GM23338 (cell line): ENCODE measurements at regions not wholly inside any gene's neighbourhood (a gene's known extent, or its start where the extent isn't known, plus 50 kb on each side); places are given as distances from the start of the nearest gene placed in this dataset.

Source experiments
- ATAC-seq: fragments of 200-7000 bp; cut with Tn5 transposase; 3 replicates; pipeline ENCODE4 v1.9.1; 2020
- DNase-seq: peaks from one replicate; pipeline ENCODE4 v3.0.0-alpha.2; 2015; ENCODE audit warnings: low spot score
- H2AFZ ChIP-seq: fragments of 200-600 bp; sonication (generic); 2 replicates; pipeline ENCODE4 v1.8.0; 2016; ENCODE audit warnings: antibody characterized with exemption, mild to moderate bottlenecking, moderate library complexity
- H3F3A ChIP-seq: fragments of 200-600 bp; sonication (generic); replicated peaks from 2 replicates; pipeline ENCODE4 v1.8.0; 2017; ENCODE audit warnings: antibody characterized with exemption, mixed run types, low read depth
- H3K27ac ChIP-seq: fragments of 200-600 bp; sonication (generic); 2 replicates; pipeline ENCODE4 v1.6.1; 2016; ENCODE audit warnings: low read depth
- H3K27me3 ChIP-seq: fragments of 200-600 bp; sonication (generic); 2 replicates; pipeline ENCODE4 v1.8.0; 2016; ENCODE audit warnings: mild to moderate bottlenecking, mixed run types, moderate library complexity; ENCODE audit not compliant: insufficient read depth
- H3K36me3 ChIP-seq: fragments of 200-600 bp; sonication (generic); 2 replicates; pipeline ENCODE4 v1.8.0; 2016; ENCODE audit warnings: mild to moderate bottlenecking; ENCODE audit not compliant: insufficient read depth
- H3K4me1 ChIP-seq: fragments of 200-600 bp; sonication (generic); 2 replicates; pipeline ENCODE4 v1.8.0; 2016; ENCODE audit warnings: mild to moderate bottlenecking, moderate library complexity; ENCODE audit not compliant: insufficient read depth
- H3K4me2 ChIP-seq: fragments of 200-600 bp; sonication (generic); 2 replicates; pipeline ENCODE4 v1.7.1; 2017; ENCODE audit warnings: mixed run types
- H3K4me3 ChIP-seq: fragments of 200-600 bp; sonication (generic); 2 replicates; pipeline ENCODE4 v1.6.1; 2016; ENCODE audit warnings: mixed run types
- H3K79me2 ChIP-seq: fragments of 200-600 bp; sonication (generic); replicated peaks from 2 replicates; pipeline ENCODE4 v1.8.0; 2017; ENCODE audit warnings: mild to moderate bottlenecking; ENCODE audit not compliant: insufficient read depth
- H3K9me2 ChIP-seq: fragments of 200-600 bp; sonication (generic); 2 replicates; pipeline ENCODE4 v1.8.0; 2017; ENCODE audit not compliant: insufficient read depth
- H4K20me1 ChIP-seq: fragments of 200-600 bp; sonication (generic); replicated peaks from 2 replicates; pipeline ENCODE4 v1.8.0; 2017; ENCODE audit warnings: mild to moderate bottlenecking; ENCODE audit not compliant: insufficient read depth
- H3K27ac Mint-ChIP-seq: 2 replicates; pipeline ENCODE4 v1.8.0; 2020; ENCODE audit warnings: inconsistent platforms, mild to moderate bottlenecking, moderate library complexity, mixed read lengths
- H3K27me3 Mint-ChIP-seq: 3 replicates; pipeline ENCODE4 v1.8.0; 2022; ENCODE audit warnings: low read depth, mild to moderate bottlenecking, moderate library complexity, mixed read lengths, inconsistent platforms; ENCODE audit not compliant: insufficient read depth, poor library complexity
- H3K36me3 Mint-ChIP-seq: 3 replicates; pipeline ENCODE4 v1.8.0; 2021; ENCODE audit warnings: low read depth, mild to moderate bottlenecking, inconsistent platforms, moderate library complexity, mixed read lengths
- H3K4me1 Mint-ChIP-seq: 3 replicates; pipeline ENCODE4 v1.8.0; 2020; ENCODE audit warnings: mild to moderate bottlenecking, inconsistent platforms, mixed read lengths
- H3K4me3 Mint-ChIP-seq: 3 replicates; pipeline ENCODE4 v1.8.0; 2021; ENCODE audit warnings: moderate library complexity, mild to moderate bottlenecking, inconsistent platforms, mixed read lengths
- H3K9me3 Mint-ChIP-seq: 3 replicates; pipeline ENCODE4 v1.8.0; 2020; ENCODE audit warnings: moderate library complexity, mild to moderate bottlenecking, inconsistent platforms, mixed read lengths
- CREB1 ChIP-seq: fragments of 250-450 bp; sonication (Bioruptor Pico); IDR thresholded peaks from 2 replicates; pipeline ENCODE4 v1.5.0; 2020; ENCODE audit warnings: low read depth, mild to moderate bottlenecking, moderate library complexity
- EZH2 ChIP-seq: fragments of 200-600 bp; sonication (generic); IDR thresholded peaks from one replicate; pipeline ENCODE4 v1.8.0; 2017; ENCODE audit warnings: antibody characterized with exemption, mild to moderate bottlenecking, low read depth; ENCODE audit not compliant: unreplicated experiment
- JUNB ChIP-seq: IDR thresholded peaks from one replicate; pipeline ENCODE4 v1.6.1; 2016; ENCODE audit warnings: antibody characterized with exemption; ENCODE audit not compliant: unreplicated experiment
- NANOG ChIP-seq: IDR thresholded peaks from 2 replicates; pipeline ENCODE4 v1.6.1; 2016; ENCODE audit warnings: antibody characterized with exemption, borderline replicate concordance
- POLR2AphosphoS5 ChIP-seq: IDR thresholded peaks from 2 replicates; pipeline ENCODE4 v1.6.1; 2016; ENCODE audit warnings: antibody characterized with exemption, low read depth
- STAT1 ChIP-seq: IDR thresholded peaks from one replicate; pipeline ENCODE4 v1.6.1; 2016; ENCODE audit warnings: antibody characterized with exemption; ENCODE audit not compliant: unreplicated experiment
- ZNF114 ChIP-seq: fragments of 250-450 bp; sonication (Bioruptor Pico); IDR thresholded peaks from 2 replicates; pipeline ENCODE4 v1.5.0; 2020; ENCODE audit warnings: mild to moderate bottlenecking, moderate library complexity
- TF ChIP-seq, protein P1 (sequence below), 2 experiments: fragments of 200-600 bp in 1 of 2; sonication (generic) in 1 of 2; conservative IDR thresholded peaks; 2 replicates each; pipeline versions ENCODE4 v1.5.1 to v1.6.1; 2016 to 2017; ENCODE audit warnings: antibody characterized with exemption in 2 of 2, low read depth in 2 of 2, mild to moderate bottlenecking in 2 of 2, moderate library complexity in 1 of 2
- TF ChIP-seq, protein P2 (sequence below): IDR thresholded peaks from one replicate; pipeline ENCODE4 v1.6.1; 2018; ENCODE audit warnings: antibody characterized with exemption; ENCODE audit not compliant: unreplicated experiment
- TF ChIP-seq, protein P3 (sequence below): fragments of 250-450 bp; sonication (Bioruptor Pico); IDR thresholded peaks from 2 replicates; pipeline ENCODE4 v1.5.0; 2020; ENCODE audit warnings: mild to moderate bottlenecking, moderate library complexity

DNA sequence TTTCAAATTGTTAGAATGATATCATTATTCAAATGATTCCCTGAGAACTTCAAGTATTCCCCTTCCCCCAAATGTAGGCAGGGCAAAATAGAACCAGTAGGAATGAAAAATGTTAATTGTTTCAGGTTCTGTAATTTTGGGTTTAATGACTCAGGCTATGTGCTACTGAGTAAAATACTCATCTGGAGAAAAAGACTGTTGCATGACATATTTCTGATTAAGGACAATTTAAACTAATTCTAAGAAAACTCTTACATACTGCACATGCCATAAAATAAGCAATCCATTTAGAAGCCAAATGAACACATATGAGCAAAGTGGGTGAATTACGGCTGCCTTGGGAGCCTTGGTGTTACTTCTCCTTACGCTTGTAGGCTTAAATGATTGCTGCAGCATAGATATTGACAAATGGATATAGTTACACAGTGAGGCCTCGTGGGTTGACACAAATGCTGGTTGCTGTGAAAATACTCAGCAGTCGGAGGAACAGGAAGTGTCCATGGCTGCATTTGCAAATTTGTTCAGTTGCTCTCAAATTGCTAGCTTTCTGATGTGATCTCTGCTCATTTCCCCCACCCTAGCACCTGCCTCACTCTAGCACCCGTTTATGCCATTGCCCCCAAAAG lies 174.9 kb upstream of the DMAC1 start:
- no peak for TF ChIP-seq STAT1
- TF ChIP-seq, protein P1, sequence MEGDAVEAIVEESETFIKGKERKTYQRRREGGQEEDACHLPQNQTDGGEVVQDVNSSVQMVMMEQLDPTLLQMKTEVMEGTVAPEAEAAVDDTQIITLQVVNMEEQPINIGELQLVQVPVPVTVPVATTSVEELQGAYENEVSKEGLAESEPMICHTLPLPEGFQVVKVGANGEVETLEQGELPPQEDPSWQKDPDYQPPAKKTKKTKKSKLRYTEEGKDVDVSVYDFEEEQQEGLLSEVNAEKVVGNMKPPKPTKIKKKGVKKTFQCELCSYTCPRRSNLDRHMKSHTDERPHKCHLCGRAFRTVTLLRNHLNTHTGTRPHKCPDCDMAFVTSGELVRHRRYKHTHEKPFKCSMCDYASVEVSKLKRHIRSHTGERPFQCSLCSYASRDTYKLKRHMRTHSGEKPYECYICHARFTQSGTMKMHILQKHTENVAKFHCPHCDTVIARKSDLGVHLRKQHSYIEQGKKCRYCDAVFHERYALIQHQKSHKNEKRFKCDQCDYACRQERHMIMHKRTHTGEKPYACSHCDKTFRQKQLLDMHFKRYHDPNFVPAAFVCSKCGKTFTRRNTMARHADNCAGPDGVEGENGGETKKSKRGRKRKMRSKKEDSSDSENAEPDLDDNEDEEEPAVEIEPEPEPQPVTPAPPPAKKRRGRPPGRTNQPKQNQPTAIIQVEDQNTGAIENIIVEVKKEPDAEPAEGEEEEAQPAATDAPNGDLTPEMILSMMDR (conservative IDR thresholded peaks at IDR 0.05; ENCODE audit: low read depth in 2 of 2) = no peak

DNA sequence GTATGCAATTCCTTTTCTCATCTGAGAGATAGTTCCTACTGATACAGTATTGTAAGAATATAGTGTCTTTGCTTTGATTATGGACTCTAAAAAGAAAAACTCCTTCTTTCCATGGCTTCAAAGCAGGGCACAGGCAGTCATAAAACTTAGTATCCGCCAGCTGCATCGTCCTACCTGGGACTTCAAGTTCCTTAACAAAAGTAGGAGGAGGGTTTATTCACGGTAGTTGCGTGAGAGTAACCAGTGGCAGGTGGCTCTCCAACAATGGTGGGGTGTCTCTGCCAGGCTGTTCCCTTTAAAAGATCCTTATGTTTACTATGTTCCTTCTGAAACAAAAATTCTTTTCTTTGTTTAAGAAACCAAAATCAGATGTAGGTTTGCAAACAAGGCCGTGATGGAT lies 173.5 kb upstream of the DMAC1 start:
- no peaks in the 10 kb centered on the region for H3K36me3 ChIP-seq
- Mint-ChIP-seq H3K4me1 (peaks cover under 1% of the 10 kb centered on the region), H3K27me3 (no peaks in the 10 kb centered on the region), H3K9me3 (no peaks in the 10 kb centered on the region), H3K36me3 (no peaks in the 10 kb centered on the region), H3K4me3 (no peak overlapping the region), H3K27ac (no peak overlapping the region)
- H3K4me3 ChIP-seq = no peak overlapping the region
- no peaks in the 10 kb centered on the region for H3F3A ChIP-seq
- H3K4me1 ChIP-seq = no peaks in the 10 kb centered on the region
- ATAC-seq = no peak
- no peaks in the 10 kb centered on the region for H3K27me3 ChIP-seq
- H2AFZ ChIP-seq = no peak overlapping the region
- no peaks in the 10 kb centered on the region for H3K79me2 ChIP-seq
- H3K27ac ChIP-seq = no peak overlapping the region
- peaks cover 4% of the 10 kb centered on the region; the same call in 1 of the 2 replicates for H3K9me2 ChIP-seq
- no peak for DNase-seq
- H4K20me1 ChIP-seq = no peaks in the 10 kb centered on the region
- no peak overlapping the region for H3K4me2 ChIP-seq
- TF ChIP-seq CREB1 (no peak), EZH2 (no peak), STAT1 (no peak), JUNB (no peak), ZNF114 (CRISPR knock-in tag) (no peak), NANOG (no peak), POLR2AphosphoS5 (no peak)
- TF ChIP-seq, protein P2, sequence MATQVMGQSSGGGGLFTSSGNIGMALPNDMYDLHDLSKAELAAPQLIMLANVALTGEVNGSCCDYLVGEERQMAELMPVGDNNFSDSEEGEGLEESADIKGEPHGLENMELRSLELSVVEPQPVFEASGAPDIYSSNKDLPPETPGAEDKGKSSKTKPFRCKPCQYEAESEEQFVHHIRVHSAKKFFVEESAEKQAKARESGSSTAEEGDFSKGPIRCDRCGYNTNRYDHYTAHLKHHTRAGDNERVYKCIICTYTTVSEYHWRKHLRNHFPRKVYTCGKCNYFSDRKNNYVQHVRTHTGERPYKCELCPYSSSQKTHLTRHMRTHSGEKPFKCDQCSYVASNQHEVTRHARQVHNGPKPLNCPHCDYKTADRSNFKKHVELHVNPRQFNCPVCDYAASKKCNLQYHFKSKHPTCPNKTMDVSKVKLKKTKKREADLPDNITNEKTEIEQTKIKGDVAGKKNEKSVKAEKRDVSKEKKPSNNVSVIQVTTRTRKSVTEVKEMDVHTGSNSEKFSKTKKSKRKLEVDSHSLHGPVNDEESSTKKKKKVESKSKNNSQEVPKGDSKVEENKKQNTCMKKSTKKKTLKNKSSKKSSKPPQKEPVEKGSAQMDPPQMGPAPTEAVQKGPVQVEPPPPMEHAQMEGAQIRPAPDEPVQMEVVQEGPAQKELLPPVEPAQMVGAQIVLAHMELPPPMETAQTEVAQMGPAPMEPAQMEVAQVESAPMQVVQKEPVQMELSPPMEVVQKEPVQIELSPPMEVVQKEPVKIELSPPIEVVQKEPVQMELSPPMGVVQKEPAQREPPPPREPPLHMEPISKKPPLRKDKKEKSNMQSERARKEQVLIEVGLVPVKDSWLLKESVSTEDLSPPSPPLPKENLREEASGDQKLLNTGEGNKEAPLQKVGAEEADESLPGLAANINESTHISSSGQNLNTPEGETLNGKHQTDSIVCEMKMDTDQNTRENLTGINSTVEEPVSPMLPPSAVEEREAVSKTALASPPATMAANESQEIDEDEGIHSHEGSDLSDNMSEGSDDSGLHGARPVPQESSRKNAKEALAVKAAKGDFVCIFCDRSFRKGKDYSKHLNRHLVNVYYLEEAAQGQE = no peak
- TF ChIP-seq, protein P3, sequence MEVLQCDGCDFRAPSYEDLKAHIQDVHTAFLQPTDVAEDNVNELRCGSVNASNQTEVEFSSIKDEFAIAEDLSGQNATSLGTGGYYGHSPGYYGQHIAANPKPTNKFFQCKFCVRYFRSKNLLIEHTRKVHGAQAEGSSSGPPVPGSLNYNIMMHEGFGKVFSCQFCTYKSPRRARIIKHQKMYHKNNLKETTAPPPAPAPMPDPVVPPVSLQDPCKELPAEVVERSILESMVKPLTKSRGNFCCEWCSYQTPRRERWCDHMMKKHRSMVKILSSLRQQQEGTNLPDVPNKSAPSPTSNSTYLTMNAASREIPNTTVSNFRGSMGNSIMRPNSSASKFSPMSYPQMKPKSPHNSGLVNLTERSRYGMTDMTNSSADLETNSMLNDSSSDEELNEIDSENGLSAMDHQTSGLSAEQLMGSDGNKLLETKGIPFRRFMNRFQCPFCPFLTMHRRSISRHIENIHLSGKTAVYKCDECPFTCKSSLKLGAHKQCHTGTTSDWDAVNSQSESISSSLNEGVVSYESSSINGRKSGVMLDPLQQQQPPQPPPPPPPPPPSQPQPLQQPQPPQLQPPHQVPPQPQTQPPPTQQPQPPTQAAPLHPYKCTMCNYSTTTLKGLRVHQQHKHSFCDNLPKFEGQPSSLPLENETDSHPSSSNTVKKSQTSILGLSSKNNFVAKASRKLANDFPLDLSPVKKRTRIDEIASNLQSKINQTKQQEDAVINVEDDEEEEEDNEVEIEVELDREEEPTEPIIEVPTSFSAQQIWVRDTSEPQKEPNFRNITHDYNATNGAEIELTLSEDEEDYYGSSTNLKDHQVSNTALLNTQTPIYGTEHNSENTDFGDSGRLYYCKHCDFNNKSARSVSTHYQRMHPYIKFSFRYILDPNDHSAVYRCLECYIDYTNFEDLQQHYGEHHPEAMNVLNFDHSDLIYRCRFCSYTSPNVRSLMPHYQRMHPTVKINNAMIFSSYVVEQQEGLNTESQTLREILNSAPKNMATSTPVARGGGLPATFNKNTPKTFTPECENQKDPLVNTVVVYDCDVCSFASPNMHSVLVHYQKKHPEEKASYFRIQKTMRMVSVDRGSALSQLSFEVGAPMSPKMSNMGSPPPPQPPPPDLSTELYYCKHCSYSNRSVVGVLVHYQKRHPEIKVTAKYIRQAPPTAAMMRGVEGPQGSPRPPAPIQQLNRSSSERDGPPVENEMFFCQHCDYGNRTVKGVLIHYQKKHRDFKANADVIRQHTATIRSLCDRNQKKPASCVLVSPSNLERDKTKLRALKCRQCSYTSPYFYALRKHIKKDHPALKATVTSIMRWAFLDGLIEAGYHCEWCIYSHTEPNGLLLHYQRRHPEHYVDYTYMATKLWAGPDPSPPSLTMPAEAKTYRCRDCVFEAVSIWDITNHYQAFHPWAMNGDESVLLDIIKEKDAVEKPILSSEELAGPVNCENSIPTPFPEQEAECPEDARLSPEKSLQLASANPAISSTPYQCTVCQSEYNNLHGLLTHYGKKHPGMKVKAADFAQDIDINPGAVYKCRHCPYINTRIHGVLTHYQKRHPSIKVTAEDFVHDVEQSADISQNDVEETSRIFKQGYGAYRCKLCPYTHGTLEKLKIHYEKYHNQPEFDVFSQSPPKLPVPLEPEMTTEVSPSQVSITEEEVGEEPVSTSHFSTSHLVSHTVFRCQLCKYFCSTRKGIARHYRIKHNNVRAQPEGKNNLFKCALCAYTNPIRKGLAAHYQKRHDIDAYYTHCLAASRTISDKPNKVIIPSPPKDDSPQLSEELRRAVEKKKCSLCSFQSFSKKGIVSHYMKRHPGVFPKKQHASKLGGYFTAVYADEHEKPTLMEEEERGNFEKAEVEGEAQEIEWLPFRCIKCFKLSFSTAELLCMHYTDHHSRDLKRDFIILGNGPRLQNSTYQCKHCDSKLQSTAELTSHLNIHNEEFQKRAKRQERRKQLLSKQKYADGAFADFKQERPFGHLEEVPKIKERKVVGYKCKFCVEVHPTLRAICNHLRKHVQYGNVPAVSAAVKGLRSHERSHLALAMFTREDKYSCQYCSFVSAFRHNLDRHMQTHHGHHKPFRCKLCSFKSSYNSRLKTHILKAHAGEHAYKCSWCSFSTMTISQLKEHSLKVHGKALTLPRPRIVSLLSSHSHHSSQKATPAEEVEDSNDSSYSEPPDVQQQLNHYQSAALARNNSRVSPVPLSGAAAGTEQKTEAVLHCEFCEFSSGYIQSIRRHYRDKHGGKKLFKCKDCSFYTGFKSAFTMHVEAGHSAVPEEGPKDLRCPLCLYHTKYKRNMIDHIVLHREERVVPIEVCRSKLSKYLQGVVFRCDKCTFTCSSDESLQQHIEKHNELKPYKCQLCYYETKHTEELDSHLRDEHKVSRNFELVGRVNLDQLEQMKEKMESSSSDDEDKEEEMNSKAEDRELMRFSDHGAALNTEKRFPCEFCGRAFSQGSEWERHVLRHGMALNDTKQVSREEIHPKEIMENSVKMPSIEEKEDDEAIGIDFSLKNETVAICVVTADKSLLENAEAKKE (CRISPR knock-in tag) = no peak

More for the DNA sequence above, 174.9 kb upstream of the DMAC1 start:
- H3K4me1 Mint-ChIP-seq = no peaks in the 10 kb centered on the region
- Histone ChIP-seq H3K79me2 (no peaks in the 10 kb centered on the region), H3K4me3 (no peak overlapping the region), H4K20me1 (no peaks in the 10 kb centered on the region), H3F3A (no peaks in the 10 kb centered on the region), H3K4me2 (no peak overlapping the region), H2AFZ (no peak overlapping the region), H3K27ac (no peak overlapping the region), H3K9me2 (0 out of 2 replicates have a peak, but pooled peaks cover 3% of the 10 kb centered on the region), H3K4me1 (no peaks in the 10 kb centered on the region), H3K36me3 (no peaks in the 10 kb centered on the region), H3K27me3 (no peaks in the 10 kb centered on the region)
- ATAC-seq = no peak
- H3K27me3 Mint-ChIP-seq = no peaks in the 10 kb centered on the region
- no peak overlapping the region for H3K27ac Mint-ChIP-seq
- H3K9me3 Mint-ChIP-seq = no peaks in the 10 kb centered on the region
- no peak for DNase-seq
- H3K4me3 Mint-ChIP-seq = no peak overlapping the region
- no peaks in the 10 kb centered on the region for H3K36me3 Mint-ChIP-seq
